ENCODE measurements at regions not wholly inside any gene's neighbourhood (a gene's known extent, or its start where the extent isn't known, plus 50 kb on each side); places are given as distances from the start of the nearest gene placed in this dataset.

DNA sequence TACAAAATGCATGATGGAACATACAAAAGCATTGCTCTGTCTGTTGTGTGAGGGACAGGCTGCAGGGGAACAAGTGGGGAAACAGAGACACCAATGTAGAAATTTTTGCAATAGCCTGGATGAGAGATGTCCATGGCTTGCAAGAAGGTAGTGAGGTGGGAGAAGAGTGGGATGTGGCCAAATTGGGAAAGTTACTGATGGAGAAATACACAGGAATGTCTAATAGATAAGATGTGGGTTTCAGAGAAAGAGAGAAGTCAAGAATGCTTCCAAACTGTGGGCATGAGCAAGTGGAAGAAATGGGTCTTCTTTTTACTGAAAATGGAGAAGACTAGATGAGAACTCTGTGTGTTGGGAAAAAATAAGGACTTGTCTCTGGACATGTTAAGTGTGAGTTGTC is 592.7 kb downstream of the TNS3 start:
- no peak for DNase-seq (ENCODE audit: low read depth in 2 of 2)

DNA sequence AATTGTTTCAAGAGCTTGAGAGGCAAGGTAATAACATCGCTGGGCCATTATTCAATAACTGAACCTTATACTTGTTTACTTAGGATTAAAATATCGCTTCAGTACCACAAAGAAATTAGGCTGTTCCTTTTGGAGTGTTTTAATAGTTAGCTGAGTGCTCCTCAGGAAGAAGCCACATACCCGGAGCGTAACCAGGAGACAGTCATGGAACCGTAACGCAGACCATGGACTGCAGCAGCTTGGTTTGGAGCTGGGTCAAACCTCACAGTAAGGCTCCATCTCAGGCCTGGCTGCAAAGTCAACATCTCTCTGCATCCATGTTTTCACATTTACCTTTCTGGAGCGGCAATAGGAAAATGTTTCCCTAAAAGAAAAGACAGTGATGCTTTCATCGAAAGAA is 599.0 kb downstream of the TNS3 start:
- no peak for DNase-seq (ENCODE audit: low read depth in 2 of 2)

DNA sequence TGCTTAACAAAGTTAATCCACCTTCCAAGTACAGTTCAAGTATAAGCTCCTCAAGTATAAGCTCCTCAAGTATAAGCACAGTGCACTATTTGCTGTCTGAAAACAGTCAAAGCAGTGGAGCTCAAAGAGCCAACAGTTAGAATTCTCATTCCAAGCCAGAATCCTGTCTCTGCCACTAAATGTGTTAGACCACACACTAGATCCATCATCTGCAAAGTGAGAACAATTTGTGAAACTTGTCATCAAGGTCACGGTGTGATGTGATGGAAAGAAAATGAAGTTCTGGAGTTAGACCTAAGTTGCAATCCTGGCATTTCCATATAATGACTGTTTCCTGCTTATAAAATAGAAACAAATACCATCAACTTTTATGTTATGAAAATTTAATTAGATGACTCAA is 602.5 kb downstream of the TNS3 start:
- no peak for DNase-seq (ENCODE audit: low read depth in 2 of 2)

DNA sequence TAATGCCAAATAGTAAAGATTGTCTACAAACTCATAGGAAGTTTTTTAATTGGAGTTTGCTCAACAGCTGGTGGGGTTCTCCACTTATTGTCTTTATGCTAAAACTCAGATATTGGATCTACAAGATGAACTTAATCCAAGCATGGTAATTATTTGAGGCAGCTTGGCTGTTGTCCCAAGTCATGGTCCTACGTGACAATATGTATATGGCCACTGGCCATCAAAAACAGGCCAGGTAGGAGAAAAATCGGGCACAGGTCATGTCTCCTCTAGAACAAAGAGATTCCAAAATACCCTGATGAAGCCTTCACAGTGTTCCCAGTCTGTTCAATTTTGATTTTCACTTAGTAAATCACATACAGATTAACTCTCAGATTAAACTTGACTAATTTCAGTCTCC is 606.4 kb downstream of the TNS3 start:
- no peak for DNase-seq (ENCODE audit: low read depth in 2 of 2)

DNA sequence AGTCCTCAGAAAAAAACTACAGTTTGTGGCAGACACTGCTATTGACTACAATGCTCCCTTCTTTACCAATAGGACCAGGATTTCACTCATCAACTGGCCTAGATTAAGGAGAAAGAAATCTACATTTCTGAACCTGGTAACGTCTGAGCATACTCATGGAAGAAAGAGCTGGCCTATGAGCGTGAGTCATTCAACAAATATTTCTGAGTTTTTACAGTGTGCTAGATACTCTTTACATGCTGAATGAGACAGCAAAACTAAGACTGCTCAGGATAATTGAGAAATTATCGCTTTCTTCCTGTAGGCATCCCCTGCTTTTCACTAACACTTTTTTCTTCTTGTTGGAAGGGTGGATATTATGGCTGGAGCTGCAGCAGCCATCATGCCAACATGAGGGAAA is 609.7 kb downstream of the TNS3 start:
- DNase-seq (ENCODE audit: low read depth in 2 of 2) = no peak

- DNase-seq (ENCODE audit: low read depth in 2 of 2) = no peak
Observed at GRCh38 chr7:46970476-46970875, 611.4 kb downstream of the TNS3 start.

- DNase-seq (ENCODE audit: low read depth in 2 of 2) = no peak
Observed at GRCh38 chr7:46970131-46970430, 611.8 kb downstream of the TNS3 start.

GRCh38 chr7:46969303-46970130 is 612.4 kb downstream of the TNS3 start:
- no peak for DNase-seq (ENCODE audit: low read depth in 2 of 2)

DNA sequence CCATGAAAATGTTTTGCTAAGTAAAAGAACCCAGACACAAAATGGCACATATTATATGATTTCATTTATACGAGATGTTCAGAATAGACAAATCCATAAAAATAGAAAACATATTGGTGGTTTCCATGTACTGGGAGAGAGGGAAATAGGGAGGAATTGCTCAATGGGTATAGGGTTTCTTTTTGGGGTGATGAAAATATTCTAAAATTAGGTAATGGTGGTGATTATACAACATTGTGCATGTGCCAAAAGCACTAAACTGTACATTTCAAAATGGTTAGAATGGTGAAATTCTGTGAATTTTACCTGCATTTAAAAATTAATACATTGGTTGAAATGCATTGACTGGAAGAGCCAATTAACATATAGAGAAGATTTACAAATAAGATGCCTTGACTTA is 613.9 kb downstream of the TNS3 start:
- DNase-seq (ENCODE audit: low read depth in 2 of 2) = no peak

GRCh38 chr7:46963719-46964118 is 618.2 kb downstream of the TNS3 start:
- no peak for DNase-seq (ENCODE audit: low read depth in 2 of 2)

DNA sequence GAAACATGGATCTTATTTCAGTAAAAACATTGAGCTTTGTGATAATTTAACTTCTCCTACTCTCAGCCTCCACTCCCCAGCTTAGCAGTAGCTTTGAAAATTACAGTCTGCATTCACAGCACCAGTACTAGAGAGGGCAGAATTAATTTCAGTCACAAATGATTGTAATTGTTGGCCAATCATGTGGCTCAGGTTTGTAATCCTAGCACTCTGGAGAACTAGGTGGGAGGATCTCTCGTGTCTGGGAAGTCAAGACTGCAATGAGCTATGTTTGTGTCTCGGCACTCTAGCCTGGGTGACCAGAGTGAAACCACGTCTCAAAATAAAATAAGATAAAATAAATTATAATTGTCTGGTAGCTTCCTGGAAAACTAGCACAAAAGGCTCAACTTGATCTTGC is 620.9 kb downstream of the TNS3 start:
- no peak for DNase-seq (ENCODE audit: low read depth in 2 of 2)

DNA sequence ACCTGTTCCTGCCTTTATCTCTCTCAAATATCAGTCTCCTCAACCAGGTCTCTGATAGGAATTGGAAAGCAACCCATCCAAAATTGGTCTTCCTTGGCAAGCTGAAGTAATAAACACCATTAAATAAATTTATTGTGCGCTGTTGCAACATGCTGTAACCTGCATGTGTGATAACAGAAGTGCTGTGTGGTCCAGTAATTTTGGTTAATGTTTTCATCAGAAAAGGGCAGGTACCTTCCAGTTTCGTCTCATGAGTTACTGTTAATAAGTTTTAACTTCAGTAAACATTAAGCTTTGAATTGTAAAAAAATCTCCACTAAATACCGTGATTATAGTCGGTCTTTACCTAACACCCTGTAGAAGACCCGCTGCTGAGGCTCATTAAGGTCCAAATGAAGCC is 624.7 kb downstream of the TNS3 start:
- no peak for DNase-seq (ENCODE audit: low read depth in 2 of 2)

DNA sequence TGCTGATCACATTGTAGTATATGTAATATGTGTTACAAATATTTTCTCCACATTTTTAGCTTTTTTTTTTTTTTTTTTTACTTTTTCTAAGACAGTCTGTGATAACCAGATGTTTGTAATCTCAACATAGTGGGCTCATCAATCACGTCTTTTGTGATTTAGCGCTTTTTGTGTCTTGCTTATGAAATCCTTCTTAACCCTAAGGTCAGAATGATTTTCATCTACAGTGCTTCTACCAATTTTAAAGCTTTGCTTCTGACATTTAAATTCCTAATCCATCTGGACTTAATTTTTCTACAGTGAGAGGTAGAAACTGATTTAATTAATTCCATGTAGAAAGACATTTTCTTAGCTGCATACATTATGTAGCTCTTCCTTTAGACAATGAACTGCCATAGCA is 626.4 kb downstream of the TNS3 start:
- DNase-seq (ENCODE audit: low read depth in 2 of 2) = no peak

- DNase-seq (ENCODE audit: low read depth in 2 of 2) = no peak
Observed at GRCh38 chr7:46954181-46954580, 627.7 kb downstream of the TNS3 start.

- no peak for DNase-seq (ENCODE audit: low read depth in 2 of 2)
Observed at GRCh38 chr7:46953008-46953407, 628.9 kb downstream of the TNS3 start.

DNA sequence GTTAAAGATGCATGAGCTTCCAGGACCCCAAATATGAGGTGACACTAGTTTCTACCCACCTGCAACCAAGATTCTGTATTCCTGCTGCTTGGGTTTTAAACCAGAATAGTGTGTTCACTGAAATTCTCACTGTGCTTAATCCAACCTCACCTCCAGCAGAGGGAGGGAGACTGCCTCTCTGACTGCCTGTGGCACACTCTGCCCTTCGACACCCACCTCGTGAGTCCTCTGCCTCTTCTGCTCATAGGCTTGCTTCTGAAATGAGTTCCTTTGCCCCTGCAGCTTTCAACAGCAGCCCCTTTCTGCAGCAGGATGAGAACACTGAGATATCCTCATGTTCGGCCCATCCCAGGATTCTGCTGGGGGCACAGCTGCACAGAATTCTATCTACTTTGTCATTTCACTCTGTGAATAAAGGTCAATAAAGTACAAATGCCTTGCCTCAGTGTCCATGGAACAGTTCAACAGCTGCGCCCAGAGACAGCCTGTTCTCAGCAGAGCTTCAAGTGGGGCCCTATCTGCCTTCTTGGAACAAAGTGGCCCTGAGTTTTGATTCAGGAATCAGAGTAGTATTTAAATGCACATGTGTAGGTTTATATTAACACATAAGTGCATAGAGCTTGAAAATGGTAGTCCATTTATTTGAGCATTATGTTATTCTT is 632.5 kb downstream of the TNS3 start:
- no peak for DNase-seq (ENCODE audit: low read depth in 2 of 2)

DNA sequence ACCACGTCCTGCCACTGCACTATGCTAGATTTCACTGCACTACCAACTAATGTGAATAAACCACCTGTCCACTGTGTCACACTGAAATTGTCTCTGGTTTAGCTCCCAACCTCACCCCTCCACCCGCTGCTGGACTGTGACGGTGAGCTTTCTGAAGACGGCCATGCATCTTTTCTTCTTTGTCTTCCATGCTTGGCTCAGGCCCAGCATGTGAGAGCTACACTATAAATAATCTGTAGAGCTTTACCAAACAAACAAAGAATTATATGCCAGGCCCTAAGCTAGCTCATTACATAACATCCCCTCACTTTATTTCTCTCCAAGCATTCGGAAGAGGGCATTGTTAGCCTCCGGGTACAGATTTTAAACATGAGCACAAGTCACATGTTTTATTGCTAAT is 633.2 kb downstream of the TNS3 start:
- DNase-seq (ENCODE audit: low read depth in 2 of 2) = no peak

DNA sequence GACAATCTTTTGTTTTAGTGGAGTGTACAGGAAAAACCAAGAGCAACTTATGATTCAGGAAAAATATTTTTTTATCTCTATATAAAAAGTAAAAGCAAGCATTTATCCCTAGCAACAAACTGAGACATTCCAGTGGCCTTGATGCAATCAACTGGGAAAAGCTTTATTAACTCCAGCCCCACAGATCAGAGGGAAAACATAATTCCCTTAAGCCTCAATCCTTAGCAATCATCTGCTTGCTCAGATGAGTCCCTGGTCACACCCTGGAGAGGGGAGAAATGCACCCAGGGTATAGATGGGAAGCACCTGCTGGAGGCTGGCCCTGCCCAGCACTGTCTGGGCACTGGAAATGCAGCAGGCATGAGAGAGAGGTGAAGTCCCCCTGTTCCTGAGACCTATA is 636.6 kb downstream of the TNS3 start:
- no peak for DNase-seq (ENCODE audit: low read depth in 2 of 2)

DNA sequence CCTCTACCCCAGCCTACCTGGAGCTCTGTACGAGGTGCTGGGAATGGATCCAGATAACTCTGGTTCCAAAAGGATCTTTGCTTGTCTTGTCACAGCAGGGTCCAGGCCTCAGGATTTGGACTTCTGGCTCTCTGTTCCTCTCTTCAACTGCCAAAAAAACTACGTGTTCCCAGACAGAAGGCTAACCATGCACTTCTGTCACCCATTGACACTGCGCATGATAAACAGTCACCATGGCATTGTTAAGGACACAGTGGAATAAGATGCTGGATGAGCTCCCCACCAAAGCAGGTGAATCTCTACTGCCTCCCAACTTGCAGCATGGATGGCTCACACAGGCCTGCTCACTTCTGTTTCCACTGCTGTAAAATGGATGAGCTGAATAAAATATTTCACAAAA is 637.9 kb downstream of the TNS3 start:
- no peak for DNase-seq (ENCODE audit: low read depth in 2 of 2)

- no peak for DNase-seq (ENCODE audit: low read depth in 2 of 2)
Observed at GRCh38 chr7:46942574-46942973, 639.3 kb downstream of the TNS3 start.

GRCh38 chr7:46940178-46940577 is 641.7 kb downstream of the TNS3 start:
- DNase-seq (ENCODE audit: low read depth in 2 of 2) = no peak

GRCh38 chr7:46939558-46939957 is 642.4 kb downstream of the TNS3 start:
- DNase-seq (ENCODE audit: low read depth in 2 of 2) = no peak

DNA sequence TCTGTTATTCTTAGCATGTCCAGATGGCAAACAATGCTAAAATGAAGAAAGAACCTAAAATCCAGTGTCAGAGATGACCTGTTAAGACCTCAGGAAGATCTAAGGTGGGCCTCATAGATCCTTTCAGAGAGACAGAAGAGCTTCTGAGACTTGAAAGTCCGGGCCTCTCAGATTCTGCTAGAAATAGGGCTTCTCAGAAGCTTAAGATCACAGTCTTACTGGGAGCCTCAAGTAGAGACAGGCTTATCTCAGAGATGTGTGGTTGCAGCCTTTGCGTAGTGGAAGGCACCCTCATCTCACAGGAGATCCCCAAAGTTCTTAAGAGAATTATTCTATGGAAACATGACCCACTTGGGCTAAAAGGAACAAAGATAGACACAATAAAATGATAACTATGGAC is 642.8 kb downstream of the TNS3 start:
- DNase-seq (ENCODE audit: low read depth in 2 of 2) = no peak

GRCh38 chr7:46937826-46938225 is 644.1 kb downstream of the TNS3 start:
- no peak for DNase-seq (ENCODE audit: low read depth in 2 of 2)

All from stimulated activated CD8-positive, alpha-beta memory T cell treated with anti-CD3 and anti-CD28 coated beads, Interleukin-15, amount 100 ng/mL, for 48 hours (primary cell).